ENCODE measurements at regions not wholly inside any gene's neighbourhood (a gene's known extent, or its start where the extent isn't known, plus 50 kb on each side); places are given as distances from the start of the nearest gene placed in this dataset.

GRCh38 chr2:207459990-207460757, 69.6 kb upstream of the CREB1 start:
- TF ChIP-seq POLR2AphosphoS5 (IDR thresholded peaks at IDR 0.05; ENCODE audit: low read depth, low read length), result no peak
- TF ChIP-seq FOXP2 (optimal IDR thresholded peaks at IDR 0.05; ENCODE audit: borderline replicate concordance, extremely low read depth, extremely low read length, insufficient read depth), result no peak
- no peak for TF ChIP-seq SIN3A (IDR thresholded peaks at IDR 0.05; ENCODE audit: borderline replicate concordance, insufficient read depth, low read length)
- no peak for TF ChIP-seq REST (IDR thresholded peaks at IDR 0.05; ENCODE audit: insufficient read depth in 1 of 2, low read depth in 2 of 2, low read length in 2 of 2)
- no peak for TF ChIP-seq TAF1 (IDR thresholded peaks at IDR 0.05; ENCODE audit: borderline replicate concordance, insufficient read depth, low read length)

GRCh38 chr2:207463433-207463832, 66.3 kb upstream of the CREB1 start:
- TF ChIP-seq POLR2AphosphoS5 (IDR thresholded peaks at IDR 0.05; ENCODE audit: low read depth, low read length) (no peak), SIN3A (IDR thresholded peaks at IDR 0.05; ENCODE audit: borderline replicate concordance, insufficient read depth, low read length) (no peak), REST (IDR thresholded peaks at IDR 0.05; ENCODE audit: insufficient read depth in 1 of 2, low read depth in 2 of 2, low read length in 2 of 2) (no peak), TAF1 (IDR thresholded peaks at IDR 0.05; ENCODE audit: borderline replicate concordance, insufficient read depth, low read length) (no peak), FOXP2 (optimal IDR thresholded peaks at IDR 0.05; ENCODE audit: borderline replicate concordance, extremely low read depth, extremely low read length, insufficient read depth) (no peak)

- TF ChIP-seq REST (IDR thresholded peaks at IDR 0.05; ENCODE audit: insufficient read depth in 1 of 2, low read depth in 2 of 2, low read length in 2 of 2) (no peak), FOXP2 (optimal IDR thresholded peaks at IDR 0.05; ENCODE audit: borderline replicate concordance, extremely low read depth, extremely low read length, insufficient read depth) (no peak), TAF1 (IDR thresholded peaks at IDR 0.05; ENCODE audit: borderline replicate concordance, insufficient read depth, low read length) (no peak), SIN3A (IDR thresholded peaks at IDR 0.05; ENCODE audit: borderline replicate concordance, insufficient read depth, low read length) (no peak), POLR2AphosphoS5 (IDR thresholded peaks at IDR 0.05; ENCODE audit: low read depth, low read length) (no peak)
Observed at GRCh38 chr2:207464007-207464406, 65.8 kb upstream of the CREB1 start.

GRCh38 chr2:207465894-207466293, 63.9 kb upstream of the CREB1 start:
- TF ChIP-seq REST (IDR thresholded peaks at IDR 0.05; ENCODE audit: insufficient read depth in 1 of 2, low read depth in 2 of 2, low read length in 2 of 2) (no peak), TAF1 (IDR thresholded peaks at IDR 0.05; ENCODE audit: borderline replicate concordance, insufficient read depth, low read length) (no peak), FOXP2 (optimal IDR thresholded peaks at IDR 0.05; ENCODE audit: borderline replicate concordance, extremely low read depth, extremely low read length, insufficient read depth) (no peak), SIN3A (IDR thresholded peaks at IDR 0.05; ENCODE audit: borderline replicate concordance, insufficient read depth, low read length) (no peak), POLR2AphosphoS5 (IDR thresholded peaks at IDR 0.05; ENCODE audit: low read depth, low read length) (no peak)
